Motor neuron (in vitro differentiated cells): ENCODE measurements at regions not wholly inside any gene's neighbourhood (a gene's known extent, or its start where the extent isn't known, plus 50 kb on each side); places are given as distances from the start of the nearest gene placed in this dataset.
"Not testable (repeated sequence)": the region's sequence is repeated elsewhere in the genome, so short reads cannot be mapped to it uniquely, and the experiment has no call there.

ENCODE experiments used
- ATAC-seq, 8 experiments: fragments of 200-7000 bp; cut with Tn5 transposase; replicated peaks in 6 of 8; 2 replicates each; pipeline ENCODE4 v1.8.0; 2021; ENCODE audit warnings: mild to moderate bottlenecking in 8 of 8, moderate library complexity in 8 of 8
- H3K27ac ChIP-seq, 2 donors: fragments of 250-450 bp; sonication (Bioruptor Pico); 2 replicates each; pipeline ENCODE4 v1.9.0; 2021; ENCODE audit warnings: antibody characterized with exemption in 2 of 2, mild to moderate bottlenecking in 2 of 2, moderate library complexity in 1 of 2
- H3K4me1 ChIP-seq, 2 donors: fragments of 250-450 bp; sonication (Bioruptor Pico); replicated peaks in 1 of 2; 2 replicates each; pipeline ENCODE4 v1.6.1; 2021; ENCODE audit warnings: antibody characterized with exemption in 2 of 2, mild to moderate bottlenecking in 2 of 2, moderate library complexity in 1 of 2
- H3K4me3 ChIP-seq, 5 donors: fragments of 250-450 bp; sonication (Bioruptor Pico); 2 replicates each; pipeline ENCODE4 v1.9.0; 2021; ENCODE audit warnings: antibody characterized with exemption in 5 of 5, mild to moderate bottlenecking in 5 of 5, moderate library complexity in 4 of 5
- WGBS, 10 experiments: fragments of 450-650 bp; shearing (Covaris generic); methylation state at CpG; one replicate each; pipeline ENCODE4 v1.0.0; 2022; 5-methylcytosine and 5-hydroxymethylcytosine counted together
- in situ Hi-C, 9 experiments: fragments of 400-800 bp; cut with MboI; loops; one replicate each; pipeline ENCODE4 v1.15.0; 2021; ENCODE audit warnings: low sequenced_read_pairs in 9 of 9, low pct_unique_long_range_greater_than_20kb in 2 of 9; ENCODE audit not compliant: unreplicated experiment in 9 of 9

GRCh38 chr7:51606601-51607154 is 290.1 kb upstream of the COBL start:
- H3K4me3 ChIP-seq, result no peak overlapping the region
- ATAC-seq, result peak in 5 of 8 experiments; percentile 66 to 88 (median 68)
- H3K4me1 ChIP-seq, result peaks cover 9 to 36% of the 10 kb centered on the region in 2 donors
- peak overlapping the region in 1 of 2 donors; percentile 63 for H3K27ac ChIP-seq
- in situ Hi-C loops, result no loop called here
- 0 to 80% (median 37%) methylated on average over 1 to 6 of the region's 17 CpGs; no CpG with 5 or more reads in 2 of the 10 experiments for WGBS, 10 experiments

- no peak overlapping the region for H3K4me3 ChIP-seq
- H3K4me1 ChIP-seq, result peaks cover 10 to 30% of the 10 kb centered on the region in 2 donors
- WGBS, 10 experiments, result 20 to 100% (median 72%) methylated on average over 1 to 2 of the region's 2 CpGs; no CpG with 5 or more reads in 4 of the 10 experiments
- in situ Hi-C loops, result no loop called here
- peak in 5 of 8 experiments; percentile 40 to 80 (median 68) for ATAC-seq
- peak overlapping the region in 1 of 2 donors; percentile 53 for H3K27ac ChIP-seq
Observed at GRCh38 chr7:51602376-51602775, 285.8 kb upstream of the COBL start.

GRCh38 chr7:51601461-51601860 is 284.9 kb upstream of the COBL start:
- in situ Hi-C loops, result no loop called here
- ATAC-seq, result no peak
- WGBS, 10 experiments, result 0 to 100% (median 33%) methylated on average over 1 to 3 of the region's 3 CpGs; no CpG with 5 or more reads in 1 of the 10 experiments
- H3K4me1 ChIP-seq, result peaks cover 10 to 22% of the 10 kb centered on the region in 2 donors
- no peak overlapping the region for H3K4me3 ChIP-seq
- H3K27ac ChIP-seq, result no peak overlapping the region

GRCh38 chr7:51599935-51600334 is 283.3 kb upstream of the COBL start:
- in situ Hi-C loops, ATAC-seq, H3K27ac ChIP-seq, H3K4me3 ChIP-seq: not testable (repeated sequence)
- WGBS, 10 experiments, result 17 to 100% (median 92%) methylated on average over 1 to 6 of the region's 9 CpGs; no CpG with 5 or more reads in 3 of the 10 experiments
- peaks cover 10 to 13% of the 10 kb centered on the region in 2 donors for H3K4me1 ChIP-seq

- in situ Hi-C loops, result no loop called here
- no peak overlapping the region for H3K27ac ChIP-seq
- 0 to 100% (median 46%) methylated on average over 1 to 2 of the region's 2 CpGs; no CpG with 5 or more reads in 1 of the 10 experiments for WGBS, 10 experiments
- ATAC-seq, result peak in 5 of 8 experiments; percentile 35 to 70 (median 48)
- peaks cover 10 to 12% of the 10 kb centered on the region in 2 donors for H3K4me1 ChIP-seq
- H3K4me3 ChIP-seq, result no peak overlapping the region
Observed at GRCh38 chr7:51593628-51594027, 277.0 kb upstream of the COBL start.

GRCh38 chr7:51592842-51593599 is 276.4 kb upstream of the COBL start:
- peaks cover 10 to 12% of the 10 kb centered on the region in 2 donors for H3K4me1 ChIP-seq
- no peak overlapping the region for H3K4me3 ChIP-seq
- peak in 5 of 8 experiments; percentile 48 to 100 (median 98) for ATAC-seq
- H3K27ac ChIP-seq, result no peak overlapping the region
- WGBS, 10 experiments, result 0 to 100% (median 73%) methylated on average over 1 to 10 of the region's 10 CpGs
- in situ Hi-C loops, result no loop called here

GRCh38 chr7:51591223-51591622 is 274.6 kb upstream of the COBL start:
- 0 to 8% (median 1%) methylated on average over 2 of the region's 2 CpGs; no CpG with 5 or more reads in 2 of the 10 experiments for WGBS, 10 experiments
- no peak overlapping the region for H3K4me3 ChIP-seq
- in situ Hi-C loops, result no loop called here

GRCh38 chr7:51590746-51591145 is 274.1 kb upstream of the COBL start:
- in situ Hi-C loops, result no loop called here
- Histone ChIP-seq H3K27ac (no peak overlapping the region), H3K4me3 (no peak overlapping the region), H3K4me1 (peaks cover 10 to 12% of the 10 kb centered on the region in 2 donors)
- WGBS, 10 experiments, result 0 to 19% (median 4%) methylated on average over 1 to 5 of the region's 5 CpGs
- ATAC-seq, result peak in 2 of 8 experiments; percentile 28 to 29

More at GRCh38 chr7:51591223-51591622, 274.6 kb upstream of the COBL start:
- no peak overlapping the region for H3K27ac ChIP-seq
- H3K4me1 ChIP-seq, result peaks cover 10 to 12% of the 10 kb centered on the region in 2 donors
- ATAC-seq, result no peak

- no peak for ATAC-seq
- Histone ChIP-seq H3K4me1 (peaks cover 10 to 12% of the 10 kb centered on the region in 2 donors), H3K27ac (no peak overlapping the region), H3K4me3 (no peak overlapping the region)
- in situ Hi-C loops, result no loop called here
- WGBS, 10 experiments, result 0 to 100% (median 100%) methylated on average over 1 to 2 of the region's 2 CpGs; no CpG with 5 or more reads in 5 of the 10 experiments
Observed at GRCh38 chr7:51589111-51589510, 272.5 kb upstream of the COBL start.

- no peak overlapping the region for H3K27ac ChIP-seq
- no peak overlapping the region for H3K4me3 ChIP-seq
- no peak for ATAC-seq
- peaks cover 3 to 4% of the 10 kb centered on the region in 2 donors for H3K4me1 ChIP-seq
- in situ Hi-C loops, result no loop called here
- WGBS, 10 experiments, result 0 to 89% (median 34%) methylated on average over 2 to 3 of the region's 3 CpGs; no CpG with 5 or more reads in 6 of the 10 experiments
Observed at GRCh38 chr7:51587604-51588003, 271.0 kb upstream of the COBL start.

- Histone ChIP-seq H3K27ac (no peak overlapping the region), H3K4me1 (no peaks in the 10 kb centered on the region), H3K4me3 (no peak overlapping the region)
- ATAC-seq, result no peak
- in situ Hi-C loops, result no loop called here
- 10 to 100% (median 19%) methylated on average over 2 to 3 of the region's 4 CpGs; no CpG with 5 or more reads in 7 of the 10 experiments for WGBS, 10 experiments
Observed at GRCh38 chr7:51577390-51577789, 260.8 kb upstream of the COBL start.

GRCh38 chr7:51569581-51569980 is 253.0 kb upstream of the COBL start:
- 0 to 100% (median 71%) methylated on average over 1 to 3 of the region's 3 CpGs; no CpG with 5 or more reads in 2 of the 10 experiments for WGBS, 10 experiments
- ATAC-seq, result no peak
- Histone ChIP-seq H3K27ac (no peak overlapping the region), H3K4me3 (no peak overlapping the region), H3K4me1 (no peaks in the 10 kb centered on the region)
- in situ Hi-C loops, result no loop called here

GRCh38 chr7:51569176-51569575 is 252.6 kb upstream of the COBL start:
- Histone ChIP-seq H3K4me1 (no peaks in the 10 kb centered on the region), H3K27ac (no peak overlapping the region), H3K4me3 (no peak overlapping the region)
- 0 to 80% (median 27%) methylated on average over 3 to 5 of the region's 5 CpGs; no CpG with 5 or more reads in 7 of the 10 experiments for WGBS, 10 experiments
- no peak for ATAC-seq
- in situ Hi-C loops, result no loop called here
